H1 (cell line): ENCODE measurements at regions not wholly inside any gene's neighbourhood (a gene's known extent, or its start where the extent isn't known, plus 50 kb on each side); places are given as distances from the start of the nearest gene placed in this dataset.

Experiments used
- CTCF ChIA-PET: fragments of 300-600 bp; sonication (Branson Sonifier 250); formaldehyde crosslinking; loops from one replicate; lab custom pipeline; 2021; ENCODE audit not compliant: partially characterized antibody; lab: Charles Lee
- POLR2A ChIA-PET: fragments of 300-600 bp; sonication (Branson Sonifier 250); formaldehyde crosslinking; loops from one replicate; lab custom pipeline; 2021; ENCODE audit warnings: inconsistent platforms; ENCODE audit not compliant: partially characterized antibody; lab: Charles Lee
- DNase-seq, 2 experiments: peaks; one replicate each; pipeline versions ENCODE4 v3.0.0 to v3.0.0-alpha.2; 2010 to 2022; ENCODE audit warnings: low spot score in 2 of 2, low read depth in 1 of 2, mixed read lengths in 1 of 2
- FAIRE-seq: peaks from 2 replicates; lab custom pipeline; 2011; peaks lifted over from hg19 to GRCh38; lab: Jason Lieb, UNC
- H2AFZ ChIP-seq: 2 replicates; pipeline ENCODE4 v1.8.1; 2012; ENCODE audit warnings: low read length, inconsistent platforms
- H2AK5ac ChIP-seq: 2 replicates; pipeline ENCODE4 v1.6.1; 2013; ENCODE audit warnings: low read depth, low read length
- H2BK120ac ChIP-seq: replicated peaks from 2 replicates; pipeline ENCODE3; 2013; ENCODE audit warnings: low read depth, low read length, inconsistent platforms
- H2BK12ac ChIP-seq: 2 replicates; pipeline ENCODE4 v1.6.1; 2013; ENCODE audit warnings: low read depth, low read length
- H2BK15ac ChIP-seq: 2 replicates; pipeline ENCODE4 v1.6.1; 2013; ENCODE audit warnings: low read length
- H2BK20ac ChIP-seq: 2 replicates; pipeline ENCODE4 v1.6.1; 2013; ENCODE audit warnings: low read length
- H2BK5ac ChIP-seq: 2 replicates; pipeline ENCODE4 v1.6.1; 2013; ENCODE audit warnings: low read depth, low read length
- H3K14ac ChIP-seq: 2 replicates; pipeline ENCODE4 v1.6.1; 2013; ENCODE audit warnings: inconsistent platforms; ENCODE audit not compliant: insufficient read length
- H3K18ac ChIP-seq: 2 replicates; pipeline ENCODE4 v1.6.1; 2013; ENCODE audit warnings: low read length; ENCODE audit errors: extremely low read depth
- H3K23ac ChIP-seq: 2 replicates; pipeline ENCODE4 v1.6.1; 2013; ENCODE audit warnings: inconsistent platforms; ENCODE audit not compliant: insufficient read length
- H3K23me2 ChIP-seq: 2 replicates; pipeline ENCODE4 v1.6.1; 2013; ENCODE audit warnings: low read depth, low read length
- H3K27ac ChIP-seq: 2 replicates; pipeline ENCODE4 v1.6.1; 2011; ENCODE audit warnings: low read depth, low read length, inconsistent platforms
- H3K27me3 ChIP-seq, 4 experiments: replicated peaks in 1 of 4; 1 replicate in 1 of 4; 2 replicates in 3 of 4; pipeline versions ENCODE4 v1.6.1 to v1.8.1; 2011 to 2013; ENCODE audit warnings: low read length in 3 of 4, mild to moderate bottlenecking in 3 of 4, inconsistent platforms in 2 of 4, mixed read lengths in 2 of 4, moderate library complexity in 1 of 4; ENCODE audit not compliant: control insufficient read depth in 3 of 4, insufficient read depth in 3 of 4; ENCODE audit errors: extremely low read depth in 1 of 4
- H3K36me3 ChIP-seq, 4 experiments: 2 replicates each; pipeline versions ENCODE4 v1.6.1 to v1.8.1; 2011 to 2013; ENCODE audit warnings: mild to moderate bottlenecking in 4 of 4, low read length in 3 of 4, moderate library complexity in 2 of 4, control low read depth in 1 of 4, inconsistent platforms in 1 of 4; ENCODE audit not compliant: insufficient read depth in 4 of 4, control insufficient read depth in 2 of 4
- H3K4ac ChIP-seq: replicated peaks from 2 replicates; pipeline ENCODE3; 2013; ENCODE audit warnings: low read length, low read depth, mixed read lengths, inconsistent platforms; ENCODE audit not compliant: insufficient read length
- H3K4me1 ChIP-seq, 4 experiments: replicated peaks in 1 of 4; 1 replicate in 1 of 4; 2 replicates in 3 of 4; pipeline versions ENCODE4 v1.6.1 to v1.8.1; 2011 to 2013; ENCODE audit warnings: low read length in 3 of 4, inconsistent platforms in 2 of 4, mixed read lengths in 1 of 4; ENCODE audit not compliant: insufficient read depth in 4 of 4, control insufficient read depth in 3 of 4
- H3K4me2 ChIP-seq, 2 experiments: 2 replicates each; pipeline versions ENCODE4 v1.6.1 to v1.8.1; 2011 to 2013; ENCODE audit warnings: low read depth in 2 of 2, low read length in 2 of 2, control low read depth in 1 of 2, inconsistent platforms in 1 of 2, mild to moderate bottlenecking in 1 of 2; ENCODE audit not compliant: insufficient read depth in 1 of 2
- H3K4me3 ChIP-seq, 4 experiments: fragments of 200-600, 300-600 bp in 1 of 4; sonication (generic), shearing (Covaris generic), sonication (Bioruptor Twin) in 1 of 4; 2 replicates each; pipeline versions ENCODE4 v1.5.1 to v1.8.1; 2011 to 2016; ENCODE audit warnings: low read length in 4 of 4, low read depth in 3 of 4, control low read depth in 2 of 4, inconsistent platforms in 2 of 4, mild to moderate bottlenecking in 2 of 4, mixed read lengths in 1 of 4, moderate library complexity in 1 of 4; ENCODE audit not compliant: insufficient read depth in 2 of 4; ENCODE audit errors: extremely low read depth in 1 of 4
- H3K56ac ChIP-seq: replicated peaks from 2 replicates; pipeline ENCODE3; 2013; ENCODE audit warnings: low read depth, mild to moderate bottlenecking, mixed read lengths, low read length, inconsistent platforms; ENCODE audit not compliant: insufficient read length
- H3K79me1 ChIP-seq: 2 replicates; pipeline ENCODE4 v1.6.1; 2013; ENCODE audit warnings: low read depth, low read length, control low read depth
- H3K79me2 ChIP-seq, 2 experiments: 2 replicates each; pipeline versions ENCODE4 v1.6.1 to v1.8.1; 2012 to 2013; ENCODE audit warnings: low read length in 2 of 2, mild to moderate bottlenecking in 2 of 2, inconsistent platforms in 1 of 2; ENCODE audit not compliant: insufficient read depth in 2 of 2, control insufficient read depth in 1 of 2
- H3K9ac ChIP-seq, 4 experiments: replicated peaks in 1 of 4; 1 replicate in 1 of 4; 2 replicates in 3 of 4; pipeline versions ENCODE4 v1.6.1 to v1.8.1; 2011 to 2013; ENCODE audit warnings: low read depth in 3 of 4, low read length in 3 of 4, control low read depth in 2 of 4, mild to moderate bottlenecking in 2 of 4, moderate library complexity in 2 of 4, inconsistent platforms in 1 of 4; ENCODE audit errors: extremely low read depth in 1 of 4
- H3K9me3 ChIP-seq, 2 experiments: 2 replicates each; pipeline versions ENCODE4 v1.6.1 to v1.8.1; 2012 to 2013; ENCODE audit warnings: mild to moderate bottlenecking in 2 of 2, moderate library complexity in 2 of 2, control low read depth in 1 of 2, inconsistent platforms in 1 of 2, low read depth in 1 of 2, low read length in 1 of 2, mixed read lengths in 1 of 2; ENCODE audit not compliant: insufficient read depth in 2 of 2
- H4K20me1 ChIP-seq, 2 experiments: replicated peaks in 1 of 2; 2 replicates each; pipeline versions ENCODE3 to v1.8.1; 2011 to 2013; ENCODE audit warnings: inconsistent platforms in 2 of 2, low read length in 2 of 2, mild to moderate bottlenecking in 1 of 2; ENCODE audit not compliant: insufficient read depth in 2 of 2, control insufficient read depth in 1 of 2
- H4K5ac ChIP-seq: 2 replicates; pipeline ENCODE4 v1.6.1; 2013; ENCODE audit warnings: low read length, low read depth, mixed read lengths, inconsistent platforms; ENCODE audit not compliant: insufficient read length
- H4K8ac ChIP-seq: 2 replicates; pipeline ENCODE4 v1.8.0; 2013; ENCODE audit warnings: mild to moderate bottlenecking, moderate library complexity, low read length, inconsistent platforms; ENCODE audit not compliant: insufficient read depth; ENCODE audit errors: extremely low read depth
- H4K91ac ChIP-seq: replicated peaks from 2 replicates; pipeline ENCODE3; 2013; ENCODE audit warnings: low read length, mixed read lengths, inconsistent platforms; ENCODE audit not compliant: insufficient read length
- EGR1 ChIP-seq: IDR thresholded peaks from 2 replicates; pipeline ENCODE4 v1.6.1; 2011; ENCODE audit warnings: low read depth, low read length, borderline replicate concordance
- PHF8 ChIP-seq: fragments of 200-600 bp; sonication (generic); conservative IDR thresholded peaks from 2 replicates; pipeline ENCODE4 v1.7.1; 2012; ENCODE audit warnings: low read depth, mild to moderate bottlenecking, inconsistent platforms, low read length, moderate library complexity
- WGBS, 2 experiments: shearing (Covaris generic) in 1 of 2; methylation state at CpG; one replicate each; pipeline versions ENCODE4 v1.1.6 to v1.1.7; 2013 to 2015; ENCODE audit warnings: low lambda C conversion rate in 2 of 2, mixed read lengths in 2 of 2, inconsistent platforms in 1 of 2, low coverage in 1 of 2, missing lambda C conversion rate in 1 of 2; ENCODE audit not compliant: insufficient replicate concordance in 2 of 2, insufficient coverage in 1 of 2, insufficient read length in 1 of 2; ENCODE audit errors: extremely low coverage in 1 of 2, missing lambda C conversion rate in 1 of 2; 5-methylcytosine and 5-hydroxymethylcytosine counted together

- H3K36me3 ChIP-seq, result no peaks in the 10 kb centered on the region
- H3K9me3 ChIP-seq, result no peaks in the 10 kb centered on the region
- no peak overlapping the region for H2AFZ ChIP-seq
- no peak overlapping the region for H3K18ac ChIP-seq
- no peak overlapping the region for H4K8ac ChIP-seq
- no peak overlapping the region for H3K23ac ChIP-seq
- H2BK5ac ChIP-seq, result 0 out of 2 replicates have a peak overlapping the region, but pooled peaks have one; percentile 44
- no peak for DNase-seq
- no peaks in the 10 kb centered on the region for H3K23me2 ChIP-seq
- TF ChIP-seq PHF8, result no peak
- TF ChIP-seq EGR1, result no peak
- no peak overlapping the region for H2BK120ac ChIP-seq
- 82% methylated on average over 23 of the region's 23 CpGs; no CpG with 5 or more reads in 1 of the 2 experiments for WGBS, 2 experiments
- no peaks in the 10 kb centered on the region for H3K79me2 ChIP-seq
- POLR2A ChIA-PET, result interaction anchor here (0.7 to 1.3 kb wide), 2 partner anchors 11 to 121 kb away, joined by 3 to 4 read pairs; no protein-coding TSS in a partner anchor
- H3K4me3 ChIP-seq, result no peak overlapping the region
- H3K14ac ChIP-seq, result no peak overlapping the region
- no peaks in the 10 kb centered on the region for H4K20me1 ChIP-seq
- no peak overlapping the region for H3K56ac ChIP-seq
- no peak overlapping the region for H2AK5ac ChIP-seq
- no peak overlapping the region for H4K5ac ChIP-seq
- H2BK15ac ChIP-seq, result 0 out of 2 replicates have a peak overlapping the region, but pooled peaks have one; percentile 81
- H3K4ac ChIP-seq, result peak overlapping the region; percentile 49
- H3K4me2 ChIP-seq, result no peak overlapping the region
- no peak overlapping the region for H2BK20ac ChIP-seq
- H3K9ac ChIP-seq, result no peak overlapping the region
- peaks cover 0 to 2% (median 0%) of the 10 kb centered on the region in 4 experiments; a peak in 1 of 7 replicates for H3K4me1 ChIP-seq
- H3K27me3 ChIP-seq, result peaks cover 0 to 3% (median 0%) of the 10 kb centered on the region in 4 experiments; a peak in 1 of 7 replicates
- H3K79me1 ChIP-seq, result no peaks in the 10 kb centered on the region
- CTCF ChIA-PET, result interaction anchor here (1.6 kb wide), 2 partner anchors 13 to 66 kb away, joined by 3 to 5 read pairs; no protein-coding TSS in a partner anchor
- H4K91ac ChIP-seq, result no peak overlapping the region
- H2BK12ac ChIP-seq, result peak overlapping the region; percentile 75; the same call in 1 of the 2 replicates
- no peak for FAIRE-seq
- H3K27ac ChIP-seq, result no peak overlapping the region
These were observed 78.4 kb upstream of the PARP11 start for GRCh38 chr12:3951380-3952135.
